Nephron (organoid): ENCODE measurements at regions not wholly inside any gene's neighbourhood (a gene's known extent, or its start where the extent isn't known, plus 50 kb on each side); places are given as distances from the start of the nearest gene placed in this dataset.

Source experiments
- H3K27ac Mint-ChIP-seq, 3 experiments: 2 replicates each; pipeline ENCODE4 v1.8.0; 2020; ENCODE audit warnings: mixed read lengths in 3 of 3, mild to moderate bottlenecking in 2 of 3, moderate library complexity in 1 of 3
- H3K27me3 Mint-ChIP-seq: 2 replicates; pipeline ENCODE4 v1.8.0; 2021; ENCODE audit warnings: low read depth, mild to moderate bottlenecking, moderate library complexity, mixed read lengths
- H3K36me3 Mint-ChIP-seq: 2 replicates; pipeline ENCODE4 v1.8.0; 2020; ENCODE audit warnings: low read depth, mixed read lengths
- H3K4me1 Mint-ChIP-seq: 2 replicates; pipeline ENCODE4 v1.8.0; 2020; ENCODE audit warnings: mixed read lengths
- H3K4me3 Mint-ChIP-seq, 3 experiments: 2 replicates each; pipeline ENCODE4 v1.8.0; 2020; ENCODE audit warnings: mild to moderate bottlenecking in 3 of 3, mixed read lengths in 3 of 3, moderate library complexity in 2 of 3
- H3K9me3 Mint-ChIP-seq: 2 replicates; pipeline ENCODE4 v1.8.0; 2020; ENCODE audit warnings: mixed read lengths
- CTCF ChIP-seq, 3 experiments: fragments of 200-600 bp; sonication (generic); IDR thresholded peaks; one replicate each; pipeline ENCODE4 v1.5.0; 2021; ENCODE audit warnings: antibody characterized with exemption in 3 of 3; ENCODE audit not compliant: unreplicated experiment in 3 of 3

- Mint-ChIP-seq H3K9me3 (peaks cover 5% of the 10 kb centered on the region), H3K27ac (no peak overlapping the region), H3K4me1 (peaks cover 11% of the 10 kb centered on the region), H3K4me3 (no peak overlapping the region), H3K27me3 (peaks cover 8% of the 10 kb centered on the region), H3K36me3 (no peaks in the 10 kb centered on the region)
- no peak for TF ChIP-seq CTCF (IDR thresholded peaks at IDR 0.05; ENCODE audit: unreplicated experiment in 3 of 3)
Observed at GRCh38 chr21:35819134-35819533, 241.2 kb downstream of the SETD4 start.

GRCh38 chr21:35818597-35818996 is 241.7 kb downstream of the SETD4 start:
- no peak for TF ChIP-seq CTCF (IDR thresholded peaks at IDR 0.05; ENCODE audit: unreplicated experiment in 3 of 3)
- Mint-ChIP-seq H3K9me3 (no peaks in the 10 kb centered on the region), H3K36me3 (no peaks in the 10 kb centered on the region), H3K4me1 (peaks cover 11% of the 10 kb centered on the region), H3K27me3 (peaks cover 8% of the 10 kb centered on the region), H3K27ac (no peak overlapping the region), H3K4me3 (no peak overlapping the region)

- TF ChIP-seq CTCF (IDR thresholded peaks at IDR 0.05; ENCODE audit: unreplicated experiment in 3 of 3), result no peak
- Mint-ChIP-seq H3K4me3 (no peak overlapping the region), H3K4me1 (peaks cover 11% of the 10 kb centered on the region), H3K27ac (no peak overlapping the region), H3K36me3 (no peaks in the 10 kb centered on the region), H3K9me3 (peaks cover 3% of the 10 kb centered on the region), H3K27me3 (peaks cover 11% of the 10 kb centered on the region)
Observed at GRCh38 chr21:35814858-35815619, 245.3 kb downstream of the SETD4 start.

GRCh38 chr21:35812679-35813078 is 247.6 kb downstream of the SETD4 start:
- Mint-ChIP-seq H3K27ac (no peak overlapping the region), H3K4me1 (peaks cover 14% of the 10 kb centered on the region), H3K27me3 (peaks cover 11% of the 10 kb centered on the region), H3K9me3 (peaks cover 7% of the 10 kb centered on the region), H3K4me3 (no peak overlapping the region), H3K36me3 (no peaks in the 10 kb centered on the region)
- no peak for TF ChIP-seq CTCF (IDR thresholded peaks at IDR 0.05; ENCODE audit: unreplicated experiment in 3 of 3)

- Mint-ChIP-seq H3K36me3 (no peaks in the 10 kb centered on the region), H3K4me3 (no peak overlapping the region), H3K27me3 (peaks cover 11% of the 10 kb centered on the region), H3K9me3 (peaks cover 7% of the 10 kb centered on the region), H3K4me1 (peaks cover 7% of the 10 kb centered on the region), H3K27ac (no peak overlapping the region)
- TF ChIP-seq CTCF (IDR thresholded peaks at IDR 0.05; ENCODE audit: unreplicated experiment in 3 of 3), result no peak
Observed at GRCh38 chr21:35811191-35811806, 249.0 kb downstream of the SETD4 start.
